K562 (cell line): ENCODE measurements at regions not wholly inside any gene's neighbourhood (a gene's known extent, or its start where the extent isn't known, plus 50 kb on each side); places are given as distances from the start of the nearest gene placed in this dataset.

ENCODE experiments used
- ATAC-seq: fragments of 200-7000 bp; cut with Tn5 transposase; 3 replicates; pipeline ENCODE4 v1.9.1; 2020; ENCODE audit warnings: moderate library complexity
- BruUV-seq: library from RNA; stranded (reverse); fragments of 400-500 nt; replicated peaks from 2 replicates; lab custom pipeline; 2021; lab: Mats Ljungman, UMichigan
- CTCF ChIA-PET: fragments of 300-600 bp; formaldehyde crosslinking; extraction: SDS; loops from one replicate; lab custom pipeline; 2021; ENCODE audit warnings: low intra/inter-chr PET ratio; lab: Yijun Ruan, JAX
- POLR2A ChIA-PET: fragments of 300-600, 350-650 bp; sonication (Branson Sonifier 250); formaldehyde crosslinking; extraction: SDS; loops from one replicate; lab custom pipeline; 2021; ENCODE audit warnings: antibody characterized with exemption, inconsistent platforms; lab: Yijun Ruan, JAX
- DNase-seq, 4 experiments: peaks; one replicate each; pipeline versions ENCODE4 v3.0.0 to v3.0.0-alpha.2; 2011 to 2018; ENCODE audit warnings: low spot score in 3 of 4, mixed read lengths in 3 of 4; ENCODE audit errors: extremely low read depth in 1 of 4
- FAIRE-seq: peaks from 2 replicates; lab custom pipeline; 2011; peaks lifted over from hg19 to GRCh38; lab: Jason Lieb, UNC
- H2AFZ ChIP-seq: 2 replicates; pipeline ENCODE4 v1.6.0; 2011; ENCODE audit warnings: low read depth, low read length, control low read depth, inconsistent platforms
- H3K27ac ChIP-seq: fragments of 200-600 bp; 3 replicates; pipeline ENCODE4 v1.8.0; 2011; ENCODE audit warnings: low read depth, mild to moderate bottlenecking, control low read depth, inconsistent platforms, low read length, moderate library complexity, mixed read lengths; ENCODE audit errors: extremely low read depth
- H3K27me3 ChIP-seq, 2 experiments: fragments of 300-600 bp in 1 of 2; 2 replicates in 1 of 2; 3 replicates in 1 of 2; pipeline versions ENCODE4 v1.6.0 to v1.8.0; 2011; ENCODE audit warnings: inconsistent platforms in 2 of 2, low read length in 2 of 2, mild to moderate bottlenecking in 1 of 2, mixed read lengths in 1 of 2, moderate library complexity in 1 of 2; ENCODE audit not compliant: control insufficient read depth in 2 of 2, insufficient read depth in 2 of 2
- H3K36me3 ChIP-seq: fragments of 300-600 bp; 3 replicates; pipeline ENCODE4 v1.8.0; 2011; ENCODE audit warnings: mild to moderate bottlenecking, low read length, inconsistent platforms; ENCODE audit not compliant: control insufficient read depth, insufficient read depth
- H3K4me1 ChIP-seq, 2 experiments: fragments of 200-600 bp in 1 of 2; replicated peaks in 1 of 2; 2 replicates in 1 of 2; 3 replicates in 1 of 2; pipeline versions ENCODE4 v1.5.1 to v1.8.0; 2011; ENCODE audit warnings: inconsistent platforms in 2 of 2, low read length in 2 of 2, mild to moderate bottlenecking in 1 of 2, mixed read lengths in 1 of 2, moderate library complexity in 1 of 2; ENCODE audit not compliant: control insufficient read depth in 2 of 2, insufficient read depth in 2 of 2
- H3K4me2 ChIP-seq: 2 replicates; pipeline ENCODE4 v1.6.1; 2011; ENCODE audit warnings: low read length, control low read depth, inconsistent platforms, mixed read lengths; ENCODE audit not compliant: insufficient read depth
- H3K4me3 ChIP-seq: fragments of 200-600 bp; sonication (generic), shearing (Covaris generic); 2 replicates; pipeline ENCODE4 v1.5.1; 2016; ENCODE audit warnings: control low read depth, inconsistent platforms
- H3K79me2 ChIP-seq: fragments of 200-600 bp; 3 replicates; pipeline ENCODE4 v1.8.0; 2011; ENCODE audit warnings: low read length, inconsistent platforms; ENCODE audit not compliant: control insufficient read depth, insufficient read depth
- H3K9ac ChIP-seq, 2 experiments: 2 replicates each; pipeline versions ENCODE4 v1.6.0 to v1.6.1; 2011; ENCODE audit warnings: low read depth in 2 of 2, low read length in 2 of 2, control low read depth in 1 of 2, inconsistent platforms in 1 of 2, mild to moderate bottlenecking in 1 of 2, mixed read lengths in 1 of 2; ENCODE audit not compliant: insufficient read depth in 1 of 2
- H3K9me1 ChIP-seq: one replicate; pipeline ENCODE4 v1.6.0; 2011; ENCODE audit warnings: inconsistent platforms, mild to moderate bottlenecking, low read length, moderate library complexity; ENCODE audit not compliant: control insufficient read depth, insufficient read depth
- H3K9me3 ChIP-seq: replicated peaks from 2 replicates; pipeline ENCODE4 v1.5.1; 2011; ENCODE audit warnings: low read depth, low read length, inconsistent platforms; ENCODE audit not compliant: control insufficient read depth, insufficient read depth
- H4K20me1 ChIP-seq: replicated peaks from 2 replicates; pipeline ENCODE4 v1.6.1; 2011; ENCODE audit warnings: low read length, inconsistent platforms, mixed read lengths; ENCODE audit not compliant: control insufficient read depth, insufficient read depth
- ARID3A ChIP-seq: IDR thresholded peaks from 2 replicates; pipeline ENCODE4 v1.6.1; 2012; ENCODE audit warnings: low read depth, low read length, improper control_type of control experiment, borderline replicate concordance
- CAMTA2 ChIP-seq: fragments of 250-450 bp; sonication (Bioruptor Pico); conservative IDR thresholded peaks from 2 replicates; pipeline ENCODE4 v1.5.1; 2022
- CUX1 ChIP-seq: fragments of 200-800 bp; sonication (Bioruptor generic); IDR thresholded peaks from 2 replicates; pipeline ENCODE4 v1.6.1; 2016; ENCODE audit warnings: missing genetic modification characterization, missing compliant biosample characterization
- DNMT1 ChIP-seq: fragments of 450-650 bp; IDR thresholded peaks from 2 replicates; pipeline ENCODE4 v1.6.1; 2016; ENCODE audit warnings: antibody characterized with exemption, mild to moderate bottlenecking
- ETS2 ChIP-seq: IDR thresholded peaks from 2 replicates; pipeline ENCODE4 v1.6.1; 2016; ENCODE audit warnings: borderline replicate concordance, missing genetic modification characterization, mild to moderate bottlenecking, moderate library complexity, missing compliant biosample characterization; ENCODE audit not compliant: poor library complexity, severe bottlenecking
- GATA2 ChIP-seq: sonication (generic); formaldehyde crosslinking; IDR thresholded peaks from 2 replicates; pipeline ENCODE4 v1.4.0; 2020; ENCODE audit warnings: mild to moderate bottlenecking, missing genetic modification reagents
- KAT2B ChIP-seq: IDR thresholded peaks from one replicate; pipeline ENCODE4 v1.6.1; 2012; ENCODE audit warnings: low read depth, mild to moderate bottlenecking, control low read depth, inconsistent platforms, low read length, moderate library complexity
- MAX ChIP-seq: sonication (generic); formaldehyde crosslinking; IDR thresholded peaks from 2 replicates; pipeline ENCODE4 v1.9.0; 2022; ENCODE audit warnings: mild to moderate bottlenecking, missing genetic modification reagents
- MTF1 ChIP-seq: fragments of 250-450 bp; sonication (Bioruptor Pico); IDR thresholded peaks from 2 replicates; pipeline ENCODE4 v1.9.0; 2021; ENCODE audit warnings: moderate library complexity, mild to moderate bottlenecking, inconsistent platforms, borderline replicate concordance
- SIRT6 ChIP-seq: IDR thresholded peaks from one replicate; pipeline ENCODE4 v1.6.1; 2012; ENCODE audit warnings: low read depth, mild to moderate bottlenecking, control low read depth, inconsistent platforms, low read length, moderate library complexity
- SRF ChIP-seq, 2 experiments: fragments of 250-450, 450-650 bp in 1 of 2; sonication (Bioruptor Pico) in 1 of 2; sonication (generic) in 1 of 2; formaldehyde crosslinking; IDR thresholded peaks; 2 replicates each; pipeline versions ENCODE4 v1.5.0 to v1.5.1; 2020 to 2022; ENCODE audit warnings: mild to moderate bottlenecking in 1 of 2, missing genetic modification reagents in 1 of 2
- TAF1 ChIP-seq: IDR thresholded peaks from 2 replicates; pipeline ENCODE4 v1.6.1; 2011; ENCODE audit warnings: mild to moderate bottlenecking, low read length, moderate library complexity; ENCODE audit not compliant: insufficient read depth, control insufficient read depth, severe bottlenecking; ENCODE audit errors: extremely low read depth
- TCF3 ChIP-seq: sonication (generic); formaldehyde crosslinking; IDR thresholded peaks from 2 replicates; pipeline ENCODE4 v1.4.0; 2020; ENCODE audit warnings: mild to moderate bottlenecking, missing genetic modification reagents
- ZFP1 ChIP-seq: fragments of 450-650 bp; formaldehyde crosslinking; IDR thresholded peaks from 2 replicates; pipeline ENCODE4 v1.4.0; 2020; ENCODE audit warnings: mild to moderate bottlenecking, mixed read lengths
- ZNF583 ChIP-seq: fragments of 250-450 bp; sonication (Bioruptor Pico); IDR thresholded peaks from 2 replicates; pipeline ENCODE4 v1.4.0; 2020
- ZNF76 ChIP-seq: fragments of 250-450 bp; sonication (Bioruptor Pico); IDR thresholded peaks from 2 replicates; pipeline ENCODE4 v1.4.0; 2020; ENCODE audit warnings: mild to moderate bottlenecking, moderate library complexity, borderline replicate concordance
- WGBS: fragments of 100-300 bp; shearing (Covaris generic); methylation state at CpG from one replicate; pipeline ENCODE4 v1.1.6; 2016; ENCODE audit warnings: low coverage, mixed read lengths; ENCODE audit not compliant: insufficient coverage; ENCODE audit errors: missing lambda C conversion rate; 5-methylcytosine and 5-hydroxymethylcytosine counted together
- in situ Hi-C: fragments of 300-500 bp; cut with MboI; formaldehyde crosslinking; loops from 4 replicates; pipeline ENCODE4 v1.15.0; 2018; ENCODE audit warnings: inconsistent platforms, mixed read lengths
- intact Hi-C: fragments of 100-400 bp; cut with micrococcal nuclease; formaldehyde crosslinking; loops from 2 replicates; pipeline ENCODE4 v1.14.2; 2022

GRCh38 chr1:104787866-104788510, 1038.3 kb downstream of the AMY1C start:
- no peaks in the 10 kb centered on the region for H4K20me1 ChIP-seq
- FAIRE-seq (no peak), ATAC-seq (no peak), DNase-seq (no peak)
- H3K4me3 ChIP-seq, result no peak overlapping the region
- no peak overlapping the region for H2AFZ ChIP-seq
- H3K9ac ChIP-seq, result no peak overlapping the region
- H3K9me1 ChIP-seq, result no peaks in the 10 kb centered on the region
- ChIA-PET CTCF (no interaction called here), POLR2A (no interaction called here)
- in situ Hi-C loops (no loop called here), intact Hi-C loops (no loop called here)
- BruUV-seq, result no TSS peak
- H3K9me3 ChIP-seq, result no peaks in the 10 kb centered on the region
- WGBS, result 0% methylated on average over 12 of the region's 14 CpGs
- no peak overlapping the region for H3K27ac ChIP-seq
- H3K4me2 ChIP-seq, result no peak overlapping the region
- H3K4me1 ChIP-seq, result no peaks in the 10 kb centered on the region
- H3K79me2 ChIP-seq, result no peaks in the 10 kb centered on the region
- H3K36me3 ChIP-seq, result no peaks in the 10 kb centered on the region
- H3K27me3 ChIP-seq, result no peaks in the 10 kb centered on the region
- no peak for TF ChIP-seq MAX (CRISPR knock-in tag)
- TF ChIP-seq GATA2 (CRISPR knock-in tag), result no peak
- no peak for TF ChIP-seq ZNF583
- no peak for TF ChIP-seq SIRT6
- TF ChIP-seq KAT2B, result no peak
- no peak for TF ChIP-seq TAF1
- no peak for TF ChIP-seq CAMTA2
- TF ChIP-seq SRF (CRISPR knock-in tag; IDR thresholded peaks at IDR 0.05), result no peak
- no peak for TF ChIP-seq ZNF76 (CRISPR knock-in tag)
- no peak for TF ChIP-seq ETS2 (tag)
- no peak for TF ChIP-seq DNMT1
- no peak for TF ChIP-seq MTF1 (CRISPR knock-in tag)
- no peak for TF ChIP-seq TCF3
- TF ChIP-seq CUX1 (CRISPR knock-in tag), result no peak
- no peak for TF ChIP-seq ARID3A
- TF ChIP-seq ZFP1 (CRISPR knock-in tag), result no peak
